Fibroblast of lung (primary cell): ENCODE measurements at regions not wholly inside any gene's neighbourhood (a gene's known extent, or its start where the extent isn't known, plus 50 kb on each side); places are given as distances from the start of the nearest gene placed in this dataset.

ENCODE experiments used
- DNase-seq, 2 donors: peaks; one replicate each; pipeline versions ENCODE4 v3.0.0 to v3.0.0-alpha.2; 2010; ENCODE audit warnings: low read depth in 2 of 2
- H2AFZ ChIP-seq: 2 replicates; pipeline ENCODE4 v1.5.1; 2012; ENCODE audit warnings: low read length, control low read depth, inconsistent platforms
- H3K27ac ChIP-seq: 2 replicates; pipeline ENCODE4 v1.5.1; 2011; ENCODE audit warnings: low read length, control low read depth; ENCODE audit not compliant: insufficient read depth
- H3K27me3 ChIP-seq: 2 replicates; pipeline ENCODE4 v1.5.1; 2011; ENCODE audit warnings: mild to moderate bottlenecking, low read length; ENCODE audit not compliant: control insufficient read depth, insufficient read depth
- H3K36me3 ChIP-seq: 2 replicates; pipeline ENCODE4 v1.5.1; 2011; ENCODE audit warnings: low read length; ENCODE audit not compliant: control insufficient read depth, insufficient read depth
- H3K4me1 ChIP-seq: 2 replicates; pipeline ENCODE4 v1.5.1; 2011; ENCODE audit warnings: low read length; ENCODE audit not compliant: control insufficient read depth, insufficient read depth; ENCODE audit errors: extremely low read depth
- H3K4me2 ChIP-seq: 2 replicates; pipeline ENCODE4 v1.5.1; 2011; ENCODE audit warnings: low read length, control low read depth; ENCODE audit not compliant: insufficient read depth; ENCODE audit errors: extremely low read depth
- H3K4me3 ChIP-seq, 4 experiments: fragments of 200-600 bp in 1 of 4; sonication (generic) in 1 of 4; replicated peaks in 1 of 4; 2 replicates each; pipeline ENCODE4 v1.5.1; 2011 to 2016; ENCODE audit warnings: low read length in 4 of 4, low read depth in 3 of 4, mild to moderate bottlenecking in 3 of 4, control low read depth in 2 of 4, inconsistent platforms in 1 of 4, mixed read lengths in 1 of 4; ENCODE audit not compliant: insufficient read depth in 1 of 4; ENCODE audit errors: control extremely low read depth in 1 of 4
- H3K79me2 ChIP-seq: 2 replicates; pipeline ENCODE4 v1.5.1; 2012; ENCODE audit warnings: mild to moderate bottlenecking, low read length, inconsistent platforms; ENCODE audit not compliant: control insufficient read depth, insufficient read depth
- H3K9ac ChIP-seq: 2 replicates; pipeline ENCODE4 v1.5.1; 2011; ENCODE audit warnings: mild to moderate bottlenecking, low read length, control low read depth; ENCODE audit not compliant: insufficient read depth
- H3K9me3 ChIP-seq: 2 replicates; pipeline ENCODE4 v1.5.1; 2012; ENCODE audit warnings: low read depth, low read length; ENCODE audit not compliant: control insufficient read depth, insufficient read depth
- H4K20me1 ChIP-seq: 2 replicates; pipeline ENCODE4 v1.5.1; 2011; ENCODE audit warnings: low read length; ENCODE audit not compliant: control insufficient read depth, insufficient read depth; ENCODE audit errors: extremely low read depth
- CTCF ChIP-seq, 2 donors: IDR thresholded peaks in 1 of 2; conservative IDR thresholded peaks in 1 of 2; 1 replicate in 1 of 2; 2 replicates in 1 of 2; pipeline ENCODE4 v1.5.1; 2011 to 2012; ENCODE audit warnings: low read length in 2 of 2, control low read depth in 1 of 2, inconsistent platforms in 1 of 2, low read depth in 1 of 2, mild to moderate bottlenecking in 1 of 2
- EZH2 ChIP-seq: IDR thresholded peaks from 2 replicates; pipeline ENCODE4 v1.5.1; 2012; ENCODE audit warnings: low read length, control low read depth, mild to moderate bottlenecking; ENCODE audit errors: missing control alignments

- DNase-seq: no peak
- H3K36me3 ChIP-seq: no peaks in the 10 kb centered on the region
- H3K27me3 ChIP-seq: no peaks in the 10 kb centered on the region
- H3K4me1 ChIP-seq: no peaks in the 10 kb centered on the region
- no peak overlapping the region for H3K27ac ChIP-seq
- TF ChIP-seq EZH2: no peak
- TF ChIP-seq CTCF (conservative IDR thresholded peaks at IDR 0.05 in 1 of 2, IDR thresholded peaks at IDR 0.05 in 1 of 2; ENCODE audit: low read depth in 1 of 2, low read length in 2 of 2): no peak
- H2AFZ ChIP-seq: no peak overlapping the region
- H3K9ac ChIP-seq: no peak overlapping the region
- no peaks in the 10 kb centered on the region for H3K79me2 ChIP-seq
- no peaks in the 10 kb centered on the region for H3K9me3 ChIP-seq
- no peaks in the 10 kb centered on the region for H4K20me1 ChIP-seq
- H3K4me2 ChIP-seq: no peak overlapping the region
- no peak overlapping the region for H3K4me3 ChIP-seq
Observed at GRCh38 chr7:18165166-18165565, 137.5 kb upstream of the PRPS1L1 start.

GRCh38 chr7:18166002-18166401, 138.4 kb upstream of the PRPS1L1 start:
- Histone ChIP-seq H3K27me3 (no peaks in the 10 kb centered on the region), H3K27ac (no peak overlapping the region), H3K36me3 (no peaks in the 10 kb centered on the region), H3K4me2 (no peak overlapping the region), H3K4me1 (no peaks in the 10 kb centered on the region), H3K9ac (no peak overlapping the region), H4K20me1 (no peaks in the 10 kb centered on the region), H3K79me2 (no peaks in the 10 kb centered on the region), H2AFZ (no peak overlapping the region), H3K4me3 (no peak overlapping the region), H3K9me3 (no peaks in the 10 kb centered on the region)
- no peak for TF ChIP-seq EZH2
- no peak for TF ChIP-seq CTCF (conservative IDR thresholded peaks at IDR 0.05 in 1 of 2, IDR thresholded peaks at IDR 0.05 in 1 of 2; ENCODE audit: low read depth in 1 of 2, low read length in 2 of 2)
- DNase-seq: no peak

GRCh38 chr7:18167815-18168214, 140.2 kb upstream of the PRPS1L1 start:
- Histone ChIP-seq H3K36me3 (no peaks in the 10 kb centered on the region), H3K27me3 (no peaks in the 10 kb centered on the region), H3K9me3 (no peaks in the 10 kb centered on the region), H4K20me1 (no peaks in the 10 kb centered on the region), H3K79me2 (no peaks in the 10 kb centered on the region), H3K4me2 (no peak overlapping the region), H3K27ac (no peak overlapping the region), H2AFZ (no peak overlapping the region), H3K9ac (no peak overlapping the region), H3K4me1 (no peaks in the 10 kb centered on the region), H3K4me3 (no peak overlapping the region)
- TF ChIP-seq CTCF (conservative IDR thresholded peaks at IDR 0.05 in 1 of 2, IDR thresholded peaks at IDR 0.05 in 1 of 2; ENCODE audit: low read depth in 1 of 2, low read length in 2 of 2) (no peak), EZH2 (no peak)
- DNase-seq: no peak
